Mesothelial cell of epicardium (in vitro differentiated cells): ENCODE measurements at regions not wholly inside any gene's neighbourhood (a gene's known extent, or its start where the extent isn't known, plus 50 kb on each side); places are given as distances from the start of the nearest gene placed in this dataset.

Experiments used
- DNase-seq, 2 experiments: peaks; one replicate each; pipeline ENCODE4 v3.0.0; 2021; ENCODE audit warnings: low spot score in 2 of 2; ENCODE audit not compliant: unreplicated experiment in 2 of 2
- H3K27ac Mint-ChIP-seq: 2 replicates; pipeline ENCODE4 v1.8.0; 2021; ENCODE audit warnings: mixed read lengths
- H3K27me3 Mint-ChIP-seq: 2 replicates; pipeline ENCODE4 v1.8.0; 2021; ENCODE audit warnings: low read depth, mixed read lengths
- H3K36me3 Mint-ChIP-seq: 2 replicates; pipeline ENCODE4 v1.8.0; 2021; ENCODE audit warnings: mixed read lengths
- H3K4me1 Mint-ChIP-seq: 2 replicates; pipeline ENCODE4 v1.8.0; 2021; ENCODE audit warnings: mixed read lengths
- H3K4me3 Mint-ChIP-seq: 2 replicates; pipeline ENCODE4 v1.8.0; 2021; ENCODE audit warnings: mild to moderate bottlenecking, moderate library complexity, mixed read lengths
- H3K9me3 Mint-ChIP-seq: 2 replicates; pipeline ENCODE4 v1.8.0; 2021; ENCODE audit warnings: mixed read lengths
- TF ChIP-seq, protein P1 (sequence below): fragments of 200-600 bp; sonication (generic); IDR thresholded peaks from one replicate; pipeline ENCODE4 v1.5.0; 2021; ENCODE audit warnings: antibody characterized with exemption; ENCODE audit not compliant: unreplicated experiment

GRCh38 chr15:98395974-98396610 lies 252.2 kb upstream of the IGF1R start:
- Mint-ChIP-seq H3K27me3 (peaks cover 56% of the 10 kb centered on the region), H3K36me3 (no peaks in the 10 kb centered on the region), H3K9me3 (no peaks in the 10 kb centered on the region), H3K4me1 (no peaks in the 10 kb centered on the region), H3K4me3 (no peak overlapping the region), H3K27ac (no peak overlapping the region)
- DNase-seq, result no peak
- TF ChIP-seq, protein P1, sequence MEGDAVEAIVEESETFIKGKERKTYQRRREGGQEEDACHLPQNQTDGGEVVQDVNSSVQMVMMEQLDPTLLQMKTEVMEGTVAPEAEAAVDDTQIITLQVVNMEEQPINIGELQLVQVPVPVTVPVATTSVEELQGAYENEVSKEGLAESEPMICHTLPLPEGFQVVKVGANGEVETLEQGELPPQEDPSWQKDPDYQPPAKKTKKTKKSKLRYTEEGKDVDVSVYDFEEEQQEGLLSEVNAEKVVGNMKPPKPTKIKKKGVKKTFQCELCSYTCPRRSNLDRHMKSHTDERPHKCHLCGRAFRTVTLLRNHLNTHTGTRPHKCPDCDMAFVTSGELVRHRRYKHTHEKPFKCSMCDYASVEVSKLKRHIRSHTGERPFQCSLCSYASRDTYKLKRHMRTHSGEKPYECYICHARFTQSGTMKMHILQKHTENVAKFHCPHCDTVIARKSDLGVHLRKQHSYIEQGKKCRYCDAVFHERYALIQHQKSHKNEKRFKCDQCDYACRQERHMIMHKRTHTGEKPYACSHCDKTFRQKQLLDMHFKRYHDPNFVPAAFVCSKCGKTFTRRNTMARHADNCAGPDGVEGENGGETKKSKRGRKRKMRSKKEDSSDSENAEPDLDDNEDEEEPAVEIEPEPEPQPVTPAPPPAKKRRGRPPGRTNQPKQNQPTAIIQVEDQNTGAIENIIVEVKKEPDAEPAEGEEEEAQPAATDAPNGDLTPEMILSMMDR, result no peak

GRCh38 chr15:98397419-98397818 lies 250.9 kb upstream of the IGF1R start:
- H3K36me3 Mint-ChIP-seq, result no peaks in the 10 kb centered on the region
- H3K4me1 Mint-ChIP-seq, result no peaks in the 10 kb centered on the region

GRCh38 chr15:98398056-98398455 lies 250.3 kb upstream of the IGF1R start:
- peaks cover 68% of the 10 kb centered on the region for H3K27me3 Mint-ChIP-seq
- H3K4me1 Mint-ChIP-seq, result no peaks in the 10 kb centered on the region
- TF ChIP-seq, protein P1, result no peak
- no peak overlapping the region for H3K4me3 Mint-ChIP-seq
- H3K9me3 Mint-ChIP-seq, result no peaks in the 10 kb centered on the region
- no peak overlapping the region for H3K27ac Mint-ChIP-seq
- no peaks in the 10 kb centered on the region for H3K36me3 Mint-ChIP-seq
- DNase-seq, result no peak

More at GRCh38 chr15:98397419-98397818, 250.9 kb upstream of the IGF1R start:
- H3K27me3 Mint-ChIP-seq, result peaks cover 69% of the 10 kb centered on the region
- TF ChIP-seq, protein P1, result no peak
- no peak for DNase-seq
- H3K4me3 Mint-ChIP-seq, result no peak overlapping the region
- H3K27ac Mint-ChIP-seq, result no peak overlapping the region
- H3K9me3 Mint-ChIP-seq, result no peaks in the 10 kb centered on the region

DNA sequence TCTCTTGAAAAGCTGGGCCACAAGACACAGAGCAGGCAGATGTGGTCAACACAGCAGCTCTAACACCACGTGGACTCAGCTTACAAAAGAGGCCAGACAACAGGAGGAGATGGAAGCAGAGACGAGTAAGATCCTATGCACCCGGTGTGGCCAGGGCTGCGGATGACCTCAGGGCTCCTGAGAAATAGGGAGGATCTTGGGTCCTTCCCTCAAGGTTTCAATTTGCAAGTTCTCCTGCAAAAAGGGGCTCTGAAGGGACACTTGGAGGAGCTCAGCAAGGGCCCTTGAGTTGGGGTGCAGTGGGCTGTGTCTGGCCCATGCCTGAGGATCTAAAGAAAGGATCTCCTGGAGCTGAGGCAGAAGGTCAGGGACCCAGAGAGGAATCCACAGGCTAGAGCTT lies 249.5 kb upstream of the IGF1R start:
- H3K4me1 Mint-ChIP-seq, result no peaks in the 10 kb centered on the region
- H3K9me3 Mint-ChIP-seq, result no peaks in the 10 kb centered on the region
- TF ChIP-seq, protein P1, result no peak
- no peak for DNase-seq
- H3K4me3 Mint-ChIP-seq, result no peak overlapping the region
- no peaks in the 10 kb centered on the region for H3K36me3 Mint-ChIP-seq
- H3K27me3 Mint-ChIP-seq, result peaks cover 64% of the 10 kb centered on the region
- H3K27ac Mint-ChIP-seq, result no peak overlapping the region

GRCh38 chr15:98400120-98400519 lies 248.2 kb upstream of the IGF1R start:
- Mint-ChIP-seq H3K9me3 (no peaks in the 10 kb centered on the region), H3K27ac (no peak overlapping the region), H3K4me3 (no peak overlapping the region), H3K4me1 (no peaks in the 10 kb centered on the region), H3K27me3 (peaks cover 59% of the 10 kb centered on the region), H3K36me3 (no peaks in the 10 kb centered on the region)
- TF ChIP-seq, protein P1, result no peak
- no peak for DNase-seq

GRCh38 chr15:98401029-98401428 lies 247.3 kb upstream of the IGF1R start:
- TF ChIP-seq, protein P1, result no peak
- no peak overlapping the region for H3K27ac Mint-ChIP-seq
- no peak for DNase-seq
- no peaks in the 10 kb centered on the region for H3K36me3 Mint-ChIP-seq
- H3K9me3 Mint-ChIP-seq, result no peaks in the 10 kb centered on the region
- H3K4me3 Mint-ChIP-seq, result no peak overlapping the region
- H3K27me3 Mint-ChIP-seq, result peaks cover 50% of the 10 kb centered on the region
- H3K4me1 Mint-ChIP-seq, result no peaks in the 10 kb centered on the region
